NCI-H1092 (cell line): ENCODE measurements at regions not wholly inside any gene's neighbourhood (a gene's known extent, or its start where the extent isn't known, plus 50 kb on each side); places are given as distances from the start of the nearest gene placed in this dataset.
A peak's percentile ranks its signal among the peaks of the same experiment; 100 is the strongest.

ENCODE experiments used
- DNase-seq: peaks from one replicate; lab custom pipeline; 2025; lab: John Stamatoyannopoulos, UW

DNA sequence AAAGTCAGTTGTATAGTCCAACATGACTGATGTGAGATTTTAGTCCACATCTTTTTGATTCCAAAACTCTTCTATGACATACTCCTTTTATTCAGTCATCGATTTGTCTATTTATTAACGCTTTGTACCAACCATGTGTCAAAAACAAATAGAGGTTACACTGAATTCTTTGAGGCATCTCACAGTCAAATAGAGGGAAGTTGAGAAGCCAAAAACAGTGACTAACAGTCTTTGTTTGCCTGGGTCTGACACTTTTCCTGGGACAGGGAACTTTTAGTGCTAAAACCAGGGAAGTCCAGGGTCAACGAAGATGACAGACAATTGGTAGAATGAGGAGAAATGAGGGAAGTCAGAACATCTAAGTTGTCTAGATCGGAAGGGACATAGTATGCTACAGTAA lies 169.9 kb upstream of the HS3ST1 start:
- DNase-seq, result no peak

DNA sequence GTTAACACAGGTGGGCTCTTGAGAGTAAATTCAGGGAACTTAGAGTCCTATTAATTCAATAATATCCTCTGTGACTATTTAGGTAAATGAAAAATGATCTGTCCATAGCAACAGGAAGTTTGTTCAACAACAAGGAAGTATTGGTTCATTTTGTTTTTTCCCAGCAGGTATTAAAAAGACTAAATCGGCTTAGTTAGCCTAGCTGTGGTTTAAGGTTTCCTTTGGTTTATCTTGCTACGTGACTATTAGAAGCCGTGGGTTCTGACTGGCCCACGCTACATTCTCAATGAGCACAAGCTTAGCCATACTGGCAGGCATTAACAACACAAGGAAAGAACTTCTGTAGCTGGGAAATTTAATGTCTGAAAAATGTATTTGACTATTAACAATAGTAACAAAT lies 168.8 kb upstream of the HS3ST1 start:
- no peak for DNase-seq

DNA sequence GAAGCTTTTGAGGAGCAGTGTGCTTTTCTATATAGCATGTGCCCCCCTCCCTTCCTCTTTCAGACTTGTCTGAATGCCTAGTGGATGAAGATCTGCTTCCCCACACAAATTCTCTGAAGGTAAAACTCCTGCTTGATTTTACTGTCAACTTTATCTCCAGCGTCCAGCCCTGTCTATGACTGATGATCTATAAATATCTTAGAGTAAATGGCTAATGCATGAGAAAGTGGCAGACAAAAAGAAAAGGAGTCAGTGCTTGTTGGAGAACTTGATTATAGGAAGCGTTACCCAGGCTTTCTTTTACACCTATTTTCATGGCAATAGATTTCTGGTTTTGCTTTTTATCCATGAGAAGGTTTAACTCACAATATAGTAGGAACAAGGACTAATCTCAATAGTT lies 168.3 kb upstream of the HS3ST1 start:
- no peak for DNase-seq

DNA sequence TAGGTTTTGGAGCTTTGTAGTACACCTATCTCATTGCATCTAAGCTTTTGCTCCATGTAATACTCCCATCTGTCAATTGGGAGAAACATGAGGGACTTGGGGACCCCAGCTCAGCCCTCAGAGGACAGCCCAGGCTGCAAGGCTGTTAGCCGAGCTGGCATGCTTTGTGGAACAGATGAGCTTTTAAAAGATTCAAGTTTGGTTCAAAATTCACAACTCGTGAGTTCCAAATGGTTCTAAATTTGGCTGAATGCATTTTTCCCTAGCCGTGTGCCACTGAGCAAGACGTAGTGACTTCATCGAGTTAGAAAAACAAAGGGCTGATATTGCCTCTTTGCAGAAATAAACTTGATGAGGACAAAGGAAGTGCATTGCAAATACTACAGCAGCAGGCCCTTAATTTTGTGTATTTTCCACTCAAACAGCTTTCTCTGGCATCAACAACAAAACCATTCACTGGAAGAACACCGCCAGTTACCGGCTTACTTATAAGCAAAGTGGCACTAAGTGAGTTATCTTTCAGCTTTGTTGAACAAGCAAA lies 165.0 kb upstream of the HS3ST1 start:
- DNase-seq, result peak; percentile 35

DNA sequence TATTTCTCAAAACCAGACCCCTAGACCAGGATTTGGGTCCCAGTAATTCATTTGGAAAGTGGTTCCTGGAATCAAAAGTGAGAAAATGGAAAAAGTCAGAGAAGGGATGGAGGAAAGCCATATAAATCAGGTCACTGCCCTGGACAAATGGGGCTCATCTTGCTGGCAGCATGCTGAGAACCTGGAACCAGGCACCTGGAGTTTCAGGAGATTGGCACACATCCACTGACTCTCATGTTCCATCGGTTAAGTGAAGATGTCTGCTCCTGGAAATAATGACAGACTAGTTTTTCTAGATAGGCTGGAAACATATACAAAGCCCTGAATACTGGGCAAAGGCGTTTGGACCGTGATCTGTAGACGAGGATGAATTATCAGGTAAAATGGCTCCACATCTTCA lies 163.6 kb upstream of the HS3ST1 start:
- no peak for DNase-seq

DNA sequence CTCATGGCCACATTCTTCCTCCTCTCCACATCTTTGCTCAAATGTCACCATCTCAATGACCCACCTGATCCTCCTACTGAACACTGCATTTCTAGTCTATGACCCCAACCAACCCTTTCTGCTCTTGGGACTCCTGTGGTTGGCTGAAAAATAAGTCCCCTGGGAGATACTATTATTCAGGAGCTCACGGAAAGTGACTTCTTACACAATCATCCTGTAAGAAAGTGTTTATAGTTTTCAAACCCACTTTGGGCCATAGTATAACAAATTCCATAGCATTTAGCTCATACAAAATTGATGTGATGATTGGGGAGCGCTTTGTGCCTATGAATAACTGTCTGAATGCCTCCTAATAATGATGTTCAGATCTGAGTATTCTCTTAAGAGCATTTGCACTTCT lies 161.4 kb upstream of the HS3ST1 start:
- no peak for DNase-seq

DNA sequence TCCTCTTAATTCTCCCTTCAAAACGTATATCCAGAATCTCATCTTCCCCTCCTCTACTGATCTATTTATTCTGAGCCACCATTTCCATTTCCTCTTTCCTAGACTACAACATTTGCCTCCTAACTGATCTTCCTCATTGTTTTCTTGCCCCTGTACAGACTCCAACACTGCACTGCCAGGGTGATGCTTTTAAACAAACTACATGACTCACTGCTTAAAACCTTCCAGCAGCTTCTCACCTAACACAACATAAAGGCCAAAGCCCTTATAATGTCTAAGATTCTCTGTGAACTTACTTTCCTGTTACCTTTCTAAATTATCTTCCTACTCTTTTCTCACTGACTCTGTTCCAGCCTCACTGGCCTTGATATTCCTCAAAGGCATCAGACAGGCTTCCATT lies 161.0 kb upstream of the HS3ST1 start:
- no peak for DNase-seq

DNA sequence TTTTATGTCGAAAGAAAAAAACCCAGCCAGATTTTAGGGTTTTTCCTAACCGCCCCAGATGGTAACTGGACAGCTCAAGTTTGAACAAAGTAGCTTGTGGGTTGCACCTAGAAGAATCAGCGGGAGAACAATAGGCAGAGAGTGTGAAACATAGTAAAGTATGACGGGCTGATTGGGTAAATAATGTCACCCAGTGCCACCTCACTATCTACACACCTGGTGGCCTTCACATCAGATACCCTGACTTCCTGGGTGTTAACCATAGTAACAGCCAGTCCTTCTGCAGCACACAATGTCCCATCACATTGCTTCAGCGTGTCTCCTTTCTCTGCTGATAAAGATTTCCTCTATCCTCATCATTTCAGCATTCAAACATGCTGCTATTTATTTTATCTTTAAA lies 159.1 kb upstream of the HS3ST1 start:
- no peak for DNase-seq

DNA sequence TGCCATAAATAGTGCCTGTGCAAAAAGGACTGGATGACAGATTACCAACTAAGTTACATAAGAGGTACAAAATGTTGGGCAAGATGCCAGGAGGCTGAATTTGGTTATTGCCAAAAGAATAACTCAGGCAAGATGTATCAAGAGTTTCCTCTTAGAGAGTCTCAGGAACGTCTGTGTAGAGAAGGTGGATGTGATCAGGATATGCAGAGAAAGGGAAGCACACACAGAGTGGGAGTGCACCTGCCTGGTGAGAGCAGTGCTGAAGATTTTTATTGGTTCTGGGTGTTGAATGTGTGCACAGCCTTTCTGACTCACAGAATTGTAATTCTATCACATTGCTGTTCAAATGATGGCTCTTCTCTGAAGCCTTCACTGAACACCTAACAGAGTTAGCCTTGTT lies 156.8 kb upstream of the HS3ST1 start:
- peak; percentile 11 for DNase-seq

DNA sequence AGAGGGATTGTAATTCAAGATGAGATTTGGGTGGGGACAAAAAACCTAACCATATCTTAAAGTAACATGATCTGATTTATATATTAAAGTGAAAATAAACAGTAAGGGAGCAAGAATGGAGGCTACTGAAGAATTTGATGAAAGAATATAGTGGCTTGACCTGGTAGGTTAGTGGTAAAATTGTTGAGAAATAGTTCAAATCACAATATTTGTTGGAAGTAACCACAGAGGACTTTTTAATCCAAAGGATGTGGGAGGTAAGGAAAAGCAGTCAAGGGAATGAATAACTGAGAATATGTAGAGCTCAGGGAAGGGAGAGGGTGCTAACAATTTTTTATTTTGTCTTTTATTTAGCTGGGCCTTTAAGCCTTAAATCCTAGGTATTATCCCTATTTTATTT lies 139.8 kb upstream of the HS3ST1 start:
- no peak for DNase-seq

DNA sequence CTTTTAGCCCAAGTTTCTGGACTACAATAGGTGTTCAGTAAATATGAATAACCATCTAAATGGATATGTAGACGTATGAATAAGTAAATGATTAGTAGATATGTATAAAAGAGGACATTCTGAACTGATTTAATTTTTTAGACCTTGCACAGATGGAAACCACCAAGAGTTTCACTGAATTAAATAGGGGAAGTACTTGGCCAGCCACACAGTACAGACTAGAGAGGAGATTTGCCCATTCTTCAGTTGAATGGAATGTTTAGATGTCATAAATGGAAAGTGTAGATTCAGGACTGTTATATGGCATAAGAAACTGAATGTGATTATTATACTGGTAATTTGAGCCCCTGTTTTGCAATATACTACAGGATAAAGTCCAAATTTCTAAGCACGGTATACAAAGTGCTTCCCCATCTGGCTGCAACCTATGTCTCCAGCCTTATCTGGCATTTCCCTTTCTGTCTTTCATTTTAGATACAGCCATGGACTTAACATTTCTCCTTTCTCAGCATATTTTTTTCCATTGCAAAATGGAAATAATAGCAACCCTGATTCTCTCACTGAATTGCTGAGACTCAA lies 137.8 kb upstream of the HS3ST1 start:
- no peak for DNase-seq

DNA sequence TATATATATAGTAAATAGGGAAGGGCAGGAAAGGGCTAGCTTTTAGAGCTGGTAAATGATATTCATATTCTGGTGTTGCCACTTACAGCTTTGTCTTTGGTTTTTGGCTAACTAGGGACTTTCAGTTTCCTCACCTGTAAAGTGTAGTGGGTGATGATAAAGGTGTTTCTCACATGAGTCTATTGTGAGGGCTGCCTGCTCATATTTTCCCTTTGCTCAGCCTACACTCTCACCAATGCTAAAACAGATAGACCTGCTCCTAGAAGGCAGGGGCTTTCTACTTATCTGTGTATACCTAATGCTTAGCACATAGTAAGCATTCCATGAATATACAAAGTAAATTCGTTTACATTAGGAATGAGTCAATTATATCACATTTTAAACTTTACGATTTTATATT lies 137.2 kb upstream of the HS3ST1 start:
- DNase-seq, result no peak

DNA sequence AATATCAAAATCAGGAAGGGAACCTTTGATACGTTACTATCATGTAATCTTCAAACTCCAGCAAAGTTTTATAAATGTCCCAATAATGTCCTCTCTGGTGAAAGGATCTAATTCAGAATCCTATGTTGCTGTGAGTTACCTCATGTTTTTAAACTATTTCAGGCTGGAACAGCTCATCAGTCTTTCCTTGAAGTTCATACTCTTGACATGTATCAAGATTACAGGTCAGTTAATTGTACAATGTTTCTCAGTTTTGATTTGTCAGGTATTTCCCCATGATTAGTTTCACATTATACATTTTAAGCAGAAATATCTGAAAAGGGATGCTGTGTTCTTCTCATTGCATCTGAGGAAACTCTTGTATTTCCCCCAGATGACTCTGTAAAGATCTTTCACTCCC lies 136.5 kb upstream of the HS3ST1 start:
- no peak for DNase-seq

DNA sequence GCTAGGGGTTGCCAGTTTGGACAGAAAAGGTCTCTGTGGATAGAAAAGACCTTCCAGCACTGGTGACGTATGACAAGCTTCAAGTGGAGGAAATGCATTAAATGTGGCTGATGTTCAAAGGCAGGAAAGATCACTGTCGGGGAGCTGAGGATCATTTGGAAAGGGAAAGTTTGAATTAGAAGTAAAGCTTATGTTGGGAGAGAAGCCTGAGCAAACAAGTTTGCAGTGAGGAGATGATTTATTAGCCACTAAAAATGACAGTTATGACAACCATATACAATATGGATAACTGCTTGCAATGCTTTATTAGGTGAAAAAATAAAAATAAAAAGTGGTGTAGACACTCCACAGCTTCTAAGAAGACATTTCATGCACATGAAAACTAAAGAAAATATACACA lies 135.3 kb upstream of the HS3ST1 start:
- DNase-seq, result no peak

DNA sequence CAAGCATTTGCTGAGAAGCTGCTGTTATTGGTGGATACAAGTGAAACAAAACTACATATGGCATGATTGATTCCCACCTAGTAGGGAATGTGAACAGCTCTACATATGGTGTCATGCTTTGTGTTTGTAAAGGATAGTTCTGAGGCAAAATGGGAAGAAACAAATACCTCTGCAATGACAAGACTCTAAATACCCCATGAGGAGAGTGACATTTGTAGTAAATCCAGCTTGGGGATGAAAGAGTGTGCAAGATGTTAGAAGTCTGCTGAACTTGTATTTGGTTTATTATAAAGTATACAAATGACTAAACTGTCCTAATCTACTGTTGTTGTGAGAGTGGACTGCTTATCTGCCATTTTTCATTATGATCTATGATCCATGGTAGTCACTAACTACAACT lies 120.8 kb upstream of the HS3ST1 start:
- DNase-seq, result no peak

DNA sequence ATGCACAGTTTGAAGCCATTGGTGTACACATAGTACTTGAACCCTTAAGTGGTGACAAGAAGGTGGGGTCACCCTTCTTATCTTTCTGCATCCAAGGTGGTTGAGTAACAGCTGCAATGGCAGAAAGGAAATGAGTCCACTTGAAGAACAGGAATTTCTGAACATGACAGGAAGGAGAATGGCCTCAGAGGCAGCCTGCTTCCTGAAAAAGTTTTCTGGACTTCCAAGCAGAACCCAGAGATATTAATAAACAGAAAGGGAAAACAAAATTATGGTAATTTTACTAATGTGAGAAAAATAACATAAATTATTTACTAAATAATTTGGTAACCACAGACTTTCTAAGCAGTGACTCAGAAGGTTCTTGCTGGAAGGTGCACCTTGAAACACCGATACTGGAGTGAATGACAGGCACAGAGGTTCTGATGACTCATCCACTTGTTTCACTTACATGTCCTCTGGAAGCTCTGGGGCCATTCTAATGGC lies 119.9 kb upstream of the HS3ST1 start:
- no peak for DNase-seq

DNA sequence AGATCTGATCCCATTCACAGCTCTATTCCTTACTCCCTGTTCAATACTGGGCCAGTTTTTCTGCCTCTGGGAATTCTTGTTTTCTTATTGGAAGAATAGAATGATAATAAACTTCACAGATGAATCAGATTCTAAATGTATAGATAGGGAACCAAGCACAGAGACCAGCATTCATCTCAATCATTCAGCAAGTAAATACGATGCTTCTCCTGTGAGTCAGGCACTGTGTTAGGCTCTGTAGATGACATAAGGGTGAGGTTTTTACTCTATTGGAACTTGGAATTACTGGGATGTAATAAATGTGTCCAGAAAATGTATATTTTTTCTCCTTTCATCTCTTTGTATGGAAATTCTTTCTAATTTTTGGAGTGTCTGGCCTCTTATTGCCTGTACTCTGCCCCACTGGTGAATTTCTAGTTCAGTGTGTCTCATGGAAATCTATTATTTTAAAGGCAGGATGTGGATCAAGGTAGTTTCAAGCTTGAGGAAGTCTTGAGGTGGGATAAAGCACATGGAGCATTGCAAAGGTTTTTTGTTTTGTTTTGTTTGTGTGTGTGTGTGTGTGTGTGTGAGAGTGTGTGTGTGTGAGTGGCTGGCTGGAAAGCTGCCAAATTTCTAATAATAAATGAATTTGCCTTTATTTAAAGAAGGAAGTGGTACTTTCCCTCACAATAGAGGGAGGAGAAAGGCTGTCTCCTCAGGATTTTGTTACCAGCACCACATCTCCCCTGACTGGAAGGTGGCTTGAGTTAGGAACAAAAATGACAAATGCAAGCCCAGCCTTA lies 117.9 kb upstream of the HS3ST1 start:
- no peak for DNase-seq

DNA sequence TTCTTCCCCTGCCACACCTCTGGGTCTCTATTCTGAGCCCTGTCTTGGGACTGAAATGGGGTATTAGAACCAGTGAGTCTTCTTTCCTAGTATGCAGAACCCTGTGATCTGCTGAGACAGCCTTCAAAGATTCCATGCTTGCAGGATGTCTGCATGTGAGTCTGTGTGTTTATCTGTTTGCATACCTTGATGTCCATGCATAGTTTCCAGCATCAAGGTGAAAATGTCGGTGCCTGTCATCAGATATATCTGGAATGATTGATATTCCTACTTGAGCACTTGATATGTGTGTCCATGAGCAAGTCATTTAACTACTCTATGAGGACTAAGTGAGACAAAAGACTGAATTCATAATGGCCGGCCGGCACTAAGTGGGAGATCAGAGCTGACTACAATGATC lies 117.0 kb upstream of the HS3ST1 start:
- no peak for DNase-seq

DNA sequence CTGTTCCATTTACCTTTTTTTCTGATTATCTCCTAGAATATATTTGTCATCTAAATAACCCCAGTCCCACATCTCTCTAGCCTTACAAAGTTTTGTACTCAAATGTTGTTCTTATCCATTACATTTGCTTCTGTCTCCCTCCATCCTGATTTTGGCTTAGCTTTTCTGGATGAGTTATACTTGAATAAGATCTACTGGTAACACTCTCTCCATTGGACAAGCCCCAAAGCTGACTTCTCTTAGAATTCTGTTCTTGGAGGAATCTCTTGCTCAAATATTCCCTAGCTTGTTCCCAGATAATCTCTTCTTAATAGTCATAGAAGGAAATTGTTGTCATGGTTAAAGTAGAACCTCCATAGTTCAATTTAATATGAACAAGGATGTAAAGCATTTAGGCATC lies 115.5 kb upstream of the HS3ST1 start:
- no peak for DNase-seq

DNA sequence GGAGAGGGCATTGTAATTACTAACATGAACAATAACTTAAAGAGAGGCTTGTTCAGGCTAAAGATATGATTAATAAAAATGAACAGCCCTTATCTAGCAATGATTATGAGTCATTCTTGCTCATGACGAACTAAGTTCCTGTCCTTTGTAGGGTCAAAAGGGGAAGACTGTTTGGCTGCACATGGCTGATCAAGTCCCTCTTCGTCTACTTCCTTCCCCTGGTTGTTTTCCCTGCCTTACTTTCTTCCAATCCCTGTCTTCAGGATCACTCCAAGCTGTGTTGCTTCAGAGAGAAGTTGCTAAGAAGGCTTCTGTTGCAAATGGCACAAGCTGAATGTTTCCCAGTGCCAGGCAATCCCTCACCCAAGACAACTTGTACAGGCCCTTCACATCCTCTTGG lies 115.0 kb upstream of the HS3ST1 start:
- no peak for DNase-seq

DNA sequence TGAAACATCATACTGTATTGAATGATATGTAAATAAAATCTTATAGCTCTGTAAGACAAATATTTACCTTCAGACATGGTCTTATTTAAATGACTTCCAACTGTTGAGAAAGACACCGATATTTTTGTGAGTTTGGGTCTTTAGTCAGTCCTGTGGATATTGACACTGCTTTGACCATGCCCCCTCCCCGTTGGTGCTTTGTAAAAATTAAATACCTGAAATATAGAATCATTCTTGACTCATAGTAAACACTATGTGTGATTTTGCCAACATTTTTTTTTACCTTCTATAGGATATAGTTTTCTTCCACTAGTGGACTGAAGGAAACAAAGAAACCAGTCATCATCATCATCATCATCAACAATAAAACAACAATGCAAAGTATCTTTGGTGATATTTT lies 114.3 kb upstream of the HS3ST1 start:
- no peak for DNase-seq

DNA sequence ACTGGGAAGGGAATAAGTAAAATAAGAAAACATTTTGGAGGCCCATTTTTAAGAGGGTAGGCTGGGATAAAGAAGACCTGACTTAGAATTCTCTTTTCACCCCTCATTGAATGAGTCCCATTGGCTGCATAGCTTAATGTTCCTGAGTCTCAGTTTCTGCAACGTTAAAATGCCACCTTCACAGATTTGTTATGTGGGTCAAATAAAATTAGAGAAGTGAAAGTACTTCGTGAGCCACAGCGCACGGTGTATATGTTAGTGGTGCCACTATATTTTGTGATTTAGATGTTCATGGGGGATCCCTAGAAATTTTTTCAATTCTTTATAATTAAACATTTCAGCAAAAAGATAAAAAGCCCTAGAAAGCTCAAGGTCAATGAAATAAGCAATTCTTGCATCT lies 109.2 kb upstream of the HS3ST1 start:
- DNase-seq, result no peak

DNA sequence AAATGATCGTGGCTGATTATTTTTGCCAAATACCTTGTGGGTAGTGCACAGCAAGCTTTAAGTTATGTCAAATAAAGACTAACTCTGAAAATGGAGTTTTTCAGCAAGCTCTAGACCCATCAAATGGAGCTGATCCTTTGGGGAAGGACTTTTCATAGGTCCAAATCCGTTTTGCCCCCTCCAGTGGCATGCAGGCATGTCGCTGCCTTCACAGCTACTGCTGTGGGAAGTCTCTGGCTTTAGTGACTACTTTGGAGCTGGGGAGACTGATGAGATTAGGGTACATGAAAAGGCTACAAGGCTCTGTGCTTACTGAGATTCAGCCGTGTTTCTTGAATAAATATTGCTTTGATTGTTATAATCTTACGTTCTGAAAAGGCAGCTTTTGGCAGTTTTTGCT lies 106.6 kb upstream of the HS3ST1 start:
- no peak for DNase-seq
